Lower leg skin (tissue), 4 donors: ENCODE measurements at regions not wholly inside any gene's neighbourhood (a gene's known extent, or its start where the extent isn't known, plus 50 kb on each side); places are given as distances from the start of the nearest gene placed in this dataset.

Experiments used
- DNase-seq, 2 donors: peaks; one replicate each; pipeline ENCODE4 v3.0.0-alpha.2; 2019; ENCODE audit warnings: low spot score in 2 of 2
- H3K4me3 ChIP-seq: fragments of 200-600 bp; sonication (generic); 2 replicates; pipeline ENCODE4 v1.5.1; 2017; ENCODE audit warnings: mild to moderate bottlenecking, low read depth; ENCODE audit not compliant: poor library complexity, severe bottlenecking
- POLR2A ChIP-seq, 2 donors: fragments of 450-650 bp; IDR thresholded peaks; one replicate each; pipeline ENCODE4 v1.6.1; 2016 to 2017; ENCODE audit warnings: antibody characterized with exemption in 2 of 2, mild to moderate bottlenecking in 1 of 2, moderate library complexity in 1 of 2
- WGBS, 2 donors: methylation state at CpG; one replicate each; pipeline ENCODE4 v1.1.5; 2018; 5-methylcytosine and 5-hydroxymethylcytosine counted together
- intact Hi-C: fragments of 100-400 bp; cut with DNase I; formaldehyde crosslinking; loops from one replicate; pipeline ENCODE4 v1.15.0; 2023; ENCODE audit warnings: low total_unique reads
- TF ChIP-seq, protein P1 (sequence below), 3 donors: fragments of 450-650 bp; IDR thresholded peaks; one replicate each; pipeline ENCODE4 v1.5.1; 2016; ENCODE audit warnings: antibody characterized with exemption in 3 of 3, mild to moderate bottlenecking in 3 of 3, moderate library complexity in 2 of 3

- TF ChIP-seq POLR2A (IDR thresholded peaks at IDR 0.05), result no peak
- TF ChIP-seq, protein P1, sequence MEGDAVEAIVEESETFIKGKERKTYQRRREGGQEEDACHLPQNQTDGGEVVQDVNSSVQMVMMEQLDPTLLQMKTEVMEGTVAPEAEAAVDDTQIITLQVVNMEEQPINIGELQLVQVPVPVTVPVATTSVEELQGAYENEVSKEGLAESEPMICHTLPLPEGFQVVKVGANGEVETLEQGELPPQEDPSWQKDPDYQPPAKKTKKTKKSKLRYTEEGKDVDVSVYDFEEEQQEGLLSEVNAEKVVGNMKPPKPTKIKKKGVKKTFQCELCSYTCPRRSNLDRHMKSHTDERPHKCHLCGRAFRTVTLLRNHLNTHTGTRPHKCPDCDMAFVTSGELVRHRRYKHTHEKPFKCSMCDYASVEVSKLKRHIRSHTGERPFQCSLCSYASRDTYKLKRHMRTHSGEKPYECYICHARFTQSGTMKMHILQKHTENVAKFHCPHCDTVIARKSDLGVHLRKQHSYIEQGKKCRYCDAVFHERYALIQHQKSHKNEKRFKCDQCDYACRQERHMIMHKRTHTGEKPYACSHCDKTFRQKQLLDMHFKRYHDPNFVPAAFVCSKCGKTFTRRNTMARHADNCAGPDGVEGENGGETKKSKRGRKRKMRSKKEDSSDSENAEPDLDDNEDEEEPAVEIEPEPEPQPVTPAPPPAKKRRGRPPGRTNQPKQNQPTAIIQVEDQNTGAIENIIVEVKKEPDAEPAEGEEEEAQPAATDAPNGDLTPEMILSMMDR (IDR thresholded peaks at IDR 0.05), result no peak
- 45 to 51% methylated on average over 17 to 20 of the region's 20 CpGs for WGBS, 2 donors
- intact Hi-C loops, result no loop called here
Measured at GRCh38 chr16:54447576-54448440, 161.2 kb upstream of the IRX3 start.

DNA sequence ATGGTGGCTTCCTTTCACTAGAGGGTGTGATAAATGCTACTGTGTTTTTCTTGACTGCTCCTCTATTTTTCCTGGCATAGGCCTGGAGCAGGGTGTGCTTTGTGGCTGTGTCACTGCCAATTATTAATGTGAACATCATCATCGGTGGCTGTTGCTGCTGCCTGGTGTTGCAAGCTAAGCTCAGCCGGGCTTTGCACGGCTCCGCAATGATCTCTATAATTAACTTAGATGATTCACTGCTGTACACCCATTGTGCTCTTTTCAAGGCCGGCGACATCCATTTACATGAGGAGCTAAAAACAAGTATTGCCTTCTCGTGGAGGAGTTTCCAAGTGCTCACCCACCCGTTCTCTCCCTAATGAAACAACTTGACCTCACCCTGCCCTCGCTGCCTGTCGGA lies 160.1 kb upstream of the IRX3 start:
- peak; percentile 85 to 91 for DNase-seq
- WGBS, 2 donors, result 42 to 44% methylated on average over 10 of the region's 10 CpGs
- intact Hi-C loops, result no loop called here
- no peak for TF ChIP-seq POLR2A (IDR thresholded peaks at IDR 0.05)
- TF ChIP-seq, protein P1 (IDR thresholded peaks at IDR 0.05), result no peak
- no peak overlapping the region for H3K4me3 ChIP-seq

More at GRCh38 chr16:54447576-54448440, 161.2 kb upstream of the IRX3 start:
- no peak overlapping the region for H3K4me3 ChIP-seq
- DNase-seq, result peak in 1 of 2 donors; percentile 44

DNA sequence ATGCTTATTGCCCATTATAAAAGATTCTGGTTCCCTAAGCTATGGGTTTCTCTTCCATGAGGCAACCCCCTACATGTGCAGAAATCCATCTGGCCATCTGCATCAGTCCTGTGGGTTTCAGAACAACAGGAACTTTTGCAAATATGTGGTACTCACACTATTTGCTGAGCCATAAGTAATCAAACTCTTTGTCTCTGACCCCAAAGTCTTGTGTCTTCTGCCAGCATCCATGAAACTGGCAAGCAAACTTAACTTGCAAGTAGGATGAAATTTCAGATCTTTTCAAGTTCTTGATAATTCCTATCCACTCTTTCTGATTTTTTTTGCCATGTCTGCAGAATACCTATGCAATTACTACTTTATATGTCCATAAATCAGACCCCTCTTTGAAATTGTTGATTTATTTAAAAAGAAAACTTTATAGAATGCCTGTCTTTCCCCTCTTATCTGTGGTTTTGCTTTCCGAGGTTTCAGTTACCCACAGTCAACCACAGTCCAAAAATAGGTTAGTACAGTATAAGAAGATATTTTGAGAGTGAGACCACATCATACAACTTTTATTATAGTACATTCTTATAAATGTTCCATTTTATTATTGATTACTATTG lies 158.4 kb upstream of the IRX3 start:
- TF ChIP-seq, protein P1 (IDR thresholded peaks at IDR 0.05), result no peak
- no peak for TF ChIP-seq POLR2A (IDR thresholded peaks at IDR 0.05)
- no peak for DNase-seq
- no peak overlapping the region for H3K4me3 ChIP-seq
- intact Hi-C loops, result no loop called here
- 31 to 61% methylated on average over 1 of the region's 1 CpG for WGBS, 2 donors

DNA sequence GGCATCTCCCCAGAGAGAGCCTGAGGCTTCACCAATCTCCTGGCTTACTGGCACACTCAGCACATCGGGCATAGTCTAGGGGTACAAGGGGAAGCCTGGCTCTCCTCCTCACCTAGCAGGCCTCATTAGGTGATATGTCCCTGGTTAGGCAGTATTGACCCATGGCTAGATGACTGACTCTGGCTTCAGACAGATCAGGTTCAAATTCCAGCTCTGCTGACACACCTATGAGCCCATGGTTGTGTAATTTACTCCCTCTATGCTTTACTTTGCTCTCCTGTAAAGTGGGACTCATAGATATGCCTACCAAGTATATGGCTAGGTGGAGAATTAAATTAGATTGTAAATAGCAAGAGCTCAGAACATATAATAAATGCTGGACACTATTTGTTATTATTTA lies 157.3 kb upstream of the IRX3 start:
- H3K4me3 ChIP-seq, result no peak overlapping the region
- TF ChIP-seq, protein P1 (IDR thresholded peaks at IDR 0.05), result no peak
- TF ChIP-seq POLR2A (IDR thresholded peaks at IDR 0.05), result no peak
- no peak for DNase-seq
- WGBS, 2 donors, result 87 to 100% methylated on average over 1 of the region's 1 CpG
- intact Hi-C loops, result no loop called here

GRCh38 chr16:54443352-54443751 lies 156.8 kb upstream of the IRX3 start:
- DNase-seq, result no peak
- H3K4me3 ChIP-seq, result no peak overlapping the region
- intact Hi-C loops, result no loop called here
- TF ChIP-seq, protein P1 (IDR thresholded peaks at IDR 0.05), result no peak
- TF ChIP-seq POLR2A (IDR thresholded peaks at IDR 0.05), result no peak
